H9 (cell line): ENCODE measurements at regions not wholly inside any gene's neighbourhood (a gene's known extent, or its start where the extent isn't known, plus 50 kb on each side); places are given as distances from the start of the nearest gene placed in this dataset.

ENCODE experiments used
- DNase-seq: peaks from one replicate; pipeline ENCODE4 v3.0.0-alpha.2; 2017
- H2AFZ ChIP-seq: one replicate; pipeline ENCODE4 v1.6.1; 2013; ENCODE audit warnings: mild to moderate bottlenecking, low read length, control low read depth, moderate library complexity
- H2AK5ac ChIP-seq: 2 replicates; pipeline ENCODE4 v1.6.1; 2013; ENCODE audit warnings: low read length, control low read depth, mixed read lengths; ENCODE audit not compliant: insufficient read length
- H2BK120ac ChIP-seq: one replicate; pipeline ENCODE4 v1.6.1; 2013; ENCODE audit warnings: low read depth, mild to moderate bottlenecking, low read length, control low read depth, inconsistent platforms; ENCODE audit not compliant: poor library complexity, severe bottlenecking
- H2BK12ac ChIP-seq: 2 replicates; pipeline ENCODE4 v1.6.1; 2013; ENCODE audit warnings: low read length, control low read depth, mixed read lengths, low read depth; ENCODE audit not compliant: insufficient read length
- H2BK15ac ChIP-seq: 2 replicates; pipeline ENCODE4 v1.6.1; 2013; ENCODE audit warnings: low read depth, low read length, control low read depth
- H2BK20ac ChIP-seq: one replicate; pipeline ENCODE4 v1.6.1; 2013; ENCODE audit warnings: low read depth, mild to moderate bottlenecking, low read length, control low read depth, inconsistent platforms; ENCODE audit not compliant: poor library complexity, severe bottlenecking
- H2BK5ac ChIP-seq: 2 replicates; pipeline ENCODE4 v1.6.1; 2013; ENCODE audit warnings: low read length, control low read depth, mixed read lengths; ENCODE audit not compliant: insufficient read length
- H3K14ac ChIP-seq: 2 replicates; pipeline ENCODE4 v1.6.1; 2013; ENCODE audit warnings: low read length, control low read depth; ENCODE audit not compliant: insufficient read depth
- H3K18ac ChIP-seq: 2 replicates; pipeline ENCODE4 v1.6.1; 2013; ENCODE audit warnings: low read depth, mild to moderate bottlenecking, mixed read lengths, low read length, control low read depth; ENCODE audit not compliant: insufficient read length
- H3K23ac ChIP-seq: 2 replicates; pipeline ENCODE4 v1.6.1; 2013; ENCODE audit warnings: low read length, control low read depth, mixed read lengths, low read depth; ENCODE audit not compliant: insufficient read length
- H3K23me2 ChIP-seq: 2 replicates; pipeline ENCODE4 v1.6.1; 2013; ENCODE audit warnings: low read depth, mild to moderate bottlenecking, mixed read lengths, low read length, control low read depth; ENCODE audit not compliant: insufficient read length, poor library complexity, severe bottlenecking
- H3K27ac ChIP-seq: 2 replicates; pipeline ENCODE4 v1.5.1; 2013; ENCODE audit warnings: low read length, control low read depth, mixed read lengths, low read depth; ENCODE audit not compliant: insufficient read length
- H3K27me3 ChIP-seq: 2 replicates; pipeline ENCODE4 v1.6.1; 2013; ENCODE audit warnings: low read length, control low read depth, inconsistent platforms; ENCODE audit not compliant: insufficient read depth
- H3K4ac ChIP-seq: 2 replicates; pipeline ENCODE4 v1.6.1; 2013; ENCODE audit warnings: low read depth, mild to moderate bottlenecking, control low read depth, inconsistent platforms, low read length, moderate library complexity
- H3K4me1 ChIP-seq: 2 replicates; pipeline ENCODE4 v1.6.1; 2013; ENCODE audit warnings: low read length, control low read depth, inconsistent platforms; ENCODE audit not compliant: insufficient read depth
- H3K4me2 ChIP-seq: 2 replicates; pipeline ENCODE4 v1.6.1; 2013; ENCODE audit warnings: low read length, control low read depth, mixed read lengths; ENCODE audit not compliant: insufficient read length, insufficient read depth
- H3K56ac ChIP-seq: 2 replicates; pipeline ENCODE4 v1.6.1; 2013; ENCODE audit warnings: low read depth, mild to moderate bottlenecking, mixed read lengths, low read length, control low read depth; ENCODE audit not compliant: insufficient read length
- H3K79me1 ChIP-seq: 2 replicates; pipeline ENCODE4 v1.6.1; 2013; ENCODE audit warnings: low read depth, mild to moderate bottlenecking, moderate library complexity, low read length, control low read depth, inconsistent platforms; ENCODE audit not compliant: insufficient read depth, poor library complexity, severe bottlenecking
- H3K79me2 ChIP-seq: 2 replicates; pipeline ENCODE4 v1.6.1; 2013; ENCODE audit warnings: low read length, control low read depth, inconsistent platforms; ENCODE audit not compliant: insufficient read depth
- H3K9ac ChIP-seq: 2 replicates; pipeline ENCODE4 v1.6.1; 2013; ENCODE audit warnings: low read length, control low read depth, mixed read lengths; ENCODE audit not compliant: insufficient read length; ENCODE audit errors: extremely low read depth
- H3K9me3 ChIP-seq: one replicate; pipeline ENCODE4 v1.6.1; 2013; ENCODE audit warnings: low read depth, low read length, inconsistent platforms; ENCODE audit not compliant: control insufficient read depth
- H3T11ph ChIP-seq: one replicate; pipeline ENCODE4 v1.6.1; 2013; ENCODE audit warnings: mild to moderate bottlenecking, low read length, control low read depth, inconsistent platforms
- H4K20me1 ChIP-seq: one replicate; pipeline ENCODE4 v1.6.1; 2013; ENCODE audit not compliant: control insufficient read depth, insufficient read length, insufficient read depth
- H4K5ac ChIP-seq: 2 replicates; pipeline ENCODE4 v1.6.1; 2013; ENCODE audit warnings: low read depth, mild to moderate bottlenecking, mixed read lengths, low read length, control low read depth; ENCODE audit not compliant: insufficient read length
- H4K8ac ChIP-seq: replicated peaks from 2 replicates; pipeline ENCODE4 v1.6.1; 2013; ENCODE audit warnings: low read length, control low read depth, mixed read lengths, low read depth; ENCODE audit not compliant: insufficient read length
- H4K91ac ChIP-seq: 2 replicates; pipeline ENCODE4 v1.6.1; 2013; ENCODE audit warnings: low read depth, mild to moderate bottlenecking, moderate library complexity, mixed read lengths, low read length, control low read depth; ENCODE audit not compliant: insufficient read length
- H3K27ac Mint-ChIP-seq, 3 experiments: 2 replicates in 2 of 3; 3 replicates in 1 of 3; pipeline ENCODE4 v1.8.0; 2020 to 2021; ENCODE audit warnings: mixed read lengths in 3 of 3, mild to moderate bottlenecking in 1 of 3, moderate library complexity in 1 of 3
- H3K27me3 Mint-ChIP-seq: 2 replicates; pipeline ENCODE4 v1.8.0; 2021; ENCODE audit warnings: low read depth, mild to moderate bottlenecking, moderate library complexity, mixed read lengths
- H3K36me3 Mint-ChIP-seq, 3 experiments: 2 replicates in 2 of 3; 3 replicates in 1 of 3; pipeline ENCODE4 v1.8.0; 2020 to 2021; ENCODE audit warnings: low read depth in 3 of 3, mixed read lengths in 3 of 3; ENCODE audit not compliant: insufficient read depth in 1 of 3
- H3K4me1 Mint-ChIP-seq, 2 experiments: 2 replicates each; pipeline ENCODE4 v1.8.0; 2020; ENCODE audit warnings: mixed read lengths in 2 of 2
- H3K4me3 Mint-ChIP-seq, 2 experiments: 2 replicates in 1 of 2; 3 replicates in 1 of 2; pipeline ENCODE4 v1.8.0; 2020 to 2021; ENCODE audit warnings: mild to moderate bottlenecking in 2 of 2, mixed read lengths in 2 of 2, moderate library complexity in 1 of 2
- H3K9me3 Mint-ChIP-seq, 2 experiments: 2 replicates in 1 of 2; 3 replicates in 1 of 2; pipeline ENCODE4 v1.8.0; 2020; ENCODE audit warnings: mild to moderate bottlenecking in 2 of 2, mixed read lengths in 2 of 2, moderate library complexity in 1 of 2
- TF ChIP-seq, protein P1 (sequence below): fragments of 200-600 bp; sonication (generic); conservative IDR thresholded peaks from 3 replicates; pipeline ENCODE4 v1.8.0; 2021; ENCODE audit warnings: antibody characterized with exemption, mild to moderate bottlenecking

GRCh38 chr16:76756423-76756822 is 434.6 kb upstream of the MON1B start:
- Histone ChIP-seq H2BK120ac (no peak overlapping the region), H4K5ac (no peak overlapping the region), H2BK12ac (no peak overlapping the region), H2BK5ac (no peak overlapping the region), H2BK15ac (no peak overlapping the region), H3K23ac (no peak overlapping the region), H3K14ac (no peak overlapping the region), H4K8ac (no peak overlapping the region), H2BK20ac (no peak overlapping the region), H3K18ac (no peak overlapping the region), H3K79me2 (no peaks in the 10 kb centered on the region), H3K23me2 (no peaks in the 10 kb centered on the region), H4K91ac (no peak overlapping the region), H2AFZ (no peak overlapping the region), H3K27me3 (no peaks in the 10 kb centered on the region), H3K4me2 (no peak overlapping the region), H3K9ac (no peak overlapping the region), H3K79me1 (no peaks in the 10 kb centered on the region), H3K9me3 (no peaks in the 10 kb centered on the region), H2AK5ac (no peak overlapping the region), H3T11ph (no peak overlapping the region), H3K4me1 (no peaks in the 10 kb centered on the region), H3K4ac (no peak overlapping the region), H4K20me1 (no peaks in the 10 kb centered on the region), H3K27ac (no peak overlapping the region), H3K56ac (no peak overlapping the region)
- Mint-ChIP-seq H3K4me1 (no peaks in the 10 kb centered on the region), H3K9me3 (peaks cover 0 to 4% of the 10 kb centered on the region in 2 experiments; a peak in 4 of 5 replicates), H3K27me3 (no peaks in the 10 kb centered on the region), H3K4me3 (no peak overlapping the region), H3K27ac (no peak overlapping the region), H3K36me3 (no peaks in the 10 kb centered on the region; a peak in 1 of 7 replicates)
- no peak for DNase-seq
- TF ChIP-seq, protein P1, sequence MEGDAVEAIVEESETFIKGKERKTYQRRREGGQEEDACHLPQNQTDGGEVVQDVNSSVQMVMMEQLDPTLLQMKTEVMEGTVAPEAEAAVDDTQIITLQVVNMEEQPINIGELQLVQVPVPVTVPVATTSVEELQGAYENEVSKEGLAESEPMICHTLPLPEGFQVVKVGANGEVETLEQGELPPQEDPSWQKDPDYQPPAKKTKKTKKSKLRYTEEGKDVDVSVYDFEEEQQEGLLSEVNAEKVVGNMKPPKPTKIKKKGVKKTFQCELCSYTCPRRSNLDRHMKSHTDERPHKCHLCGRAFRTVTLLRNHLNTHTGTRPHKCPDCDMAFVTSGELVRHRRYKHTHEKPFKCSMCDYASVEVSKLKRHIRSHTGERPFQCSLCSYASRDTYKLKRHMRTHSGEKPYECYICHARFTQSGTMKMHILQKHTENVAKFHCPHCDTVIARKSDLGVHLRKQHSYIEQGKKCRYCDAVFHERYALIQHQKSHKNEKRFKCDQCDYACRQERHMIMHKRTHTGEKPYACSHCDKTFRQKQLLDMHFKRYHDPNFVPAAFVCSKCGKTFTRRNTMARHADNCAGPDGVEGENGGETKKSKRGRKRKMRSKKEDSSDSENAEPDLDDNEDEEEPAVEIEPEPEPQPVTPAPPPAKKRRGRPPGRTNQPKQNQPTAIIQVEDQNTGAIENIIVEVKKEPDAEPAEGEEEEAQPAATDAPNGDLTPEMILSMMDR: no peak
